Gastroesophageal sphincter (tissue), 3 donors: ENCODE measurements at regions not wholly inside any gene's neighbourhood (a gene's known extent, or its start where the extent isn't known, plus 50 kb on each side); places are given as distances from the start of the nearest gene placed in this dataset.

Source experiments
- EP300 ChIP-seq: sonication (generic); formaldehyde crosslinking; IDR thresholded peaks from one replicate; pipeline ENCODE4 v1.6.1; 2017; ENCODE audit warnings: antibody characterized with exemption, mild to moderate bottlenecking
- POLR2A ChIP-seq, 2 donors: fragments of 450-650 bp; IDR thresholded peaks; one replicate each; pipeline ENCODE4 v1.6.1; 2017; ENCODE audit warnings: antibody characterized with exemption in 2 of 2, mild to moderate bottlenecking in 2 of 2, moderate library complexity in 1 of 2
- TF ChIP-seq, protein P1 (sequence below), 4 experiments: fragments of 200-600 bp in 2 of 4; fragments of 450-650 bp in 2 of 4; sonication (generic) in 1 of 4; IDR thresholded peaks; one replicate each; pipeline ENCODE4 v1.5.1; 2017 to 2019; ENCODE audit warnings: antibody characterized with exemption in 4 of 4, mild to moderate bottlenecking in 2 of 4, moderate library complexity in 2 of 4

DNA sequence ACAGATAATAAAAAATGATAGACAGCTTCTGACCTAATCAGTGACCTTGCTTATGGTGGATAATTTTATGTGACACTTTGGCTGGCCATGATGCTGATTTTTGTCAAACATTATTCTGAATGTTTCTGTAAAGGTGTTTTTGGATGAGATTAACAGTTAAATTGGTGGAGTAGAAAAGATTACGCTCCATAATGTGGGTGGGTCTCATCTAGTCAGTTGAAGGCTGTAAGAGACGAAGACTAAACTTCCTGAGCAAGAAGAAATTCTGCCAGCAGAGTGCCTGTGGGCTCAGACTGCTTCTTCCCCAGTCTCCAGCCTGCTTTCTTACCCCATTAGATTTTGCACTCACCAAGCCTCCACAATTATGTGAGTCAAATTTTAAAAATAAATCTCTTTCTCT, 214.9 kb upstream of the ITGA4 start:
- TF ChIP-seq, protein P1, sequence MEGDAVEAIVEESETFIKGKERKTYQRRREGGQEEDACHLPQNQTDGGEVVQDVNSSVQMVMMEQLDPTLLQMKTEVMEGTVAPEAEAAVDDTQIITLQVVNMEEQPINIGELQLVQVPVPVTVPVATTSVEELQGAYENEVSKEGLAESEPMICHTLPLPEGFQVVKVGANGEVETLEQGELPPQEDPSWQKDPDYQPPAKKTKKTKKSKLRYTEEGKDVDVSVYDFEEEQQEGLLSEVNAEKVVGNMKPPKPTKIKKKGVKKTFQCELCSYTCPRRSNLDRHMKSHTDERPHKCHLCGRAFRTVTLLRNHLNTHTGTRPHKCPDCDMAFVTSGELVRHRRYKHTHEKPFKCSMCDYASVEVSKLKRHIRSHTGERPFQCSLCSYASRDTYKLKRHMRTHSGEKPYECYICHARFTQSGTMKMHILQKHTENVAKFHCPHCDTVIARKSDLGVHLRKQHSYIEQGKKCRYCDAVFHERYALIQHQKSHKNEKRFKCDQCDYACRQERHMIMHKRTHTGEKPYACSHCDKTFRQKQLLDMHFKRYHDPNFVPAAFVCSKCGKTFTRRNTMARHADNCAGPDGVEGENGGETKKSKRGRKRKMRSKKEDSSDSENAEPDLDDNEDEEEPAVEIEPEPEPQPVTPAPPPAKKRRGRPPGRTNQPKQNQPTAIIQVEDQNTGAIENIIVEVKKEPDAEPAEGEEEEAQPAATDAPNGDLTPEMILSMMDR (IDR thresholded peaks at IDR 0.05) = no peak
- TF ChIP-seq POLR2A (IDR thresholded peaks at IDR 0.05) (no peak), EP300 (no peak)
